ENCODE measurements at regions not wholly inside any gene's neighbourhood (a gene's known extent, or its start where the extent isn't known, plus 50 kb on each side); places are given as distances from the start of the nearest gene placed in this dataset.
"Not testable (repeated sequence)": the region's sequence is repeated elsewhere in the genome, so short reads cannot be mapped to it uniquely, and the experiment has no call there.

DNA sequence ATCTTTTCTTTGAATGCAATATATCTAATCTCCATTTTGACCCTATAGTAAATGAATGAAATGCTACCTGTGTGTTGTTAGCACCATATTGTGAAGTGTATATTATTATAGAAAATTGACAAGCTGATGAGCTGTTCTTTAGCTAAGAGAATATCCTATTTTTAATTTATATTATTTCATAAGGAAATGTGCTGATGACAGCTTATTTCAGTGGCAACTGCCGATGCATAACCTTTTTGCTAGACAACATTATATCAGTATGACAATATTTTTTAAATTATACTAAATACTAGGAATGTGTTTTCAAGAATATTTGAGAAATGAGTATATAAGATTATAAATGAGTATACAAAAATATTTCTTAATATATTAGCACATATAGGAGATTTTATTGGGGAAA lies 573.1 kb downstream of the ZNF608 start:
- Mint-ChIP-seq H3K4me1 (ENCODE audit: low read depth) (no peaks in the 10 kb centered on the region), H3K4me3 (no peak overlapping the region), H3K27ac (no peak overlapping the region), H3K9me3 (peaks cover 25% of the 10 kb centered on the region), H3K27me3 (no peaks in the 10 kb centered on the region), H3K36me3 (ENCODE audit: low read depth) (no peaks in the 10 kb centered on the region)
- no peak for DNase-seq

DNA sequence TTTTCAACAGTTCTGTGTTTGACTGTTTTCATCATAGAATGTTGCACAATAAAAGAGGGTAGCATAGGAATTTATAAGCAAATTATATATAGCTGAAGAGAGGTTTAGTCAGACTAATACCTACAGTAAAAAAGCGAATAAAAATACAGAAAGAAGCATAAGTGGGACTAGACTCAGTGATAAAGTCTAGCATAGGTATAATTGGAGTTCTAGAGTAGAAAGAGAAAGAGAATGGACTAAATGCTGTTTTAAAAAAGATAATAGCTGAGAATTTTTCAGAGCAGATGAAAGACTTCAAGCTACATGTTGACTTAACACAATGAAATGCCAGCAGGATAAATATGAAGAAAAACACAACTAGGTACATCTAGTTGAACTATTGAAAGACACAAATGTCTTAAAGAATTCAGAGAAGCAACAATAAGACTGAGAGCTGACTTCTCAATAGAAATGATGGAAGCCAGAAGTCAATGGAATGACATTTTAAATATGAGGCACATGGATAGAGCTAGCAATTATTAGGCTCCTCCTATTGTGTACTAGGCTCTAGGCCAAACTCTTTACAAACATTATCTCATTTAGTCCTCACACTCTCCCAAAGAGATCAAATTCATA lies 573.9 kb downstream of the ZNF608 start:
- no peak overlapping the region for H3K4me3 Mint-ChIP-seq
- peaks cover 26% of the 10 kb centered on the region for H3K9me3 Mint-ChIP-seq
- H3K4me1 Mint-ChIP-seq (ENCODE audit: low read depth), result no peaks in the 10 kb centered on the region
- no peak overlapping the region for H3K27ac Mint-ChIP-seq
- H3K27me3 Mint-ChIP-seq, result no peaks in the 10 kb centered on the region
- H3K36me3 Mint-ChIP-seq (ENCODE audit: low read depth), result no peaks in the 10 kb centered on the region
- DNase-seq, result no peak

DNA sequence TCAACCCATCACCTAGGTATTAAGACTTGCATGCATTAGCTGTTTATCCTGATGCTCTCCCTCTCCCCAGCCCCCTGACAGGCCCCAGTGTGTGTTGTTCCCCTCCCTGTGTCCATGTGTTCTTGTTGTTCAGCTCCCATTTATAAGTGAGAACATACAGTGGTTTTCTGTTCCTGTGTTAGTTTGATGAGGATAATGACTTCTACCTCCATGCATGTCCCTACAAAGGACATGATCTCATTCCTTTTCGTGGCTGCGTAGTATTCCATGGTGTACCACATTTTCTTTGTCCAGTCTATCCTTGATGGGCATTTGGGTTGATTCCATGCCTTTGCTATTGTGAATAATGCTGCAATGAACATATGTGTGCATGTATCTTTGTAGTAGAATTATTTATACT lies 578.3 kb downstream of the ZNF608 start:
- not testable (repeated sequence) for H3K27me3 Mint-ChIP-seq; H3K4me3 Mint-ChIP-seq; DNase-seq; H3K27ac Mint-ChIP-seq; H3K36me3 Mint-ChIP-seq (ENCODE audit: low read depth); H3K4me1 Mint-ChIP-seq (ENCODE audit: low read depth)
- H3K9me3 Mint-ChIP-seq, result peaks cover 21% of the 10 kb centered on the region

DNA sequence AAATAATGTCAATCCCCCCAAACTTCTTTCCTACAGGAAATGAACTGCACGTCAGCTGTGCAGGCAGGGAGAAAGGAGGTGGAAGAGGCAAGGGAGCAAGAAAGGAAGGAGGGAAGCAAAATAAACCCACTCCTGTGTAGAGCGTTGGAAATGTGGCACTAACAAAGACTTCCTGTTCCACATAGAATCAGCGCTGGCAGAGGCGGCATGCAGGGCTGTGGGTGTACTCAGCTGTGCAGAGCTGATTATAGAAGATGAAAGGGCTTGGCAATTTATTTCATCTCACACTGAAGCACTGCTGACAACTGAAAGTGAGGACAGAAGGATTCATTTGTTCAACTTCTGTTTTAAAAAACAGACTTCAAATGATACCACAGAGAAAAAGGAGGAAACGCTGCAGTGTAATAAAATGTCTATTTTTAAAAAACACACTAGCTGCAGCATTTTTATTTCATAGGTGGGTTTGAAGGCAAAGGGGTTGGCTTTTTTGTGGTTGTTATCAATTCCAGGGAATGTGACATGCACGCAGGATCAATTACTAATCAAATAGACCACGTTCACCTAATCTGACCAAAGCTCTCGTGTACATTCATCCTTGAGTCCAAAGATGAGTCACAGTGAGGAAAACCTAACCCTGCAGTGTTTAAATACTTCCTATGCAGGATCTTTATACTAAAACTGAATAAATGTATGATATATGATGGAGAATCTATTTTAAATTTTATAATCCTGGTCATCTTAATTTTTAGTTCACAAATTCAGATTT lies 583.5 kb downstream of the ZNF608 start:
- no peak overlapping the region for H3K27ac Mint-ChIP-seq
- H3K36me3 Mint-ChIP-seq (ENCODE audit: low read depth), result no peaks in the 10 kb centered on the region
- no peak overlapping the region for H3K4me3 Mint-ChIP-seq
- no peaks in the 10 kb centered on the region for H3K27me3 Mint-ChIP-seq
- DNase-seq, result no peak
- H3K9me3 Mint-ChIP-seq, result peaks cover 1% of the 10 kb centered on the region
- peaks cover 8% of the 10 kb centered on the region for H3K4me1 Mint-ChIP-seq (ENCODE audit: low read depth)

DNA sequence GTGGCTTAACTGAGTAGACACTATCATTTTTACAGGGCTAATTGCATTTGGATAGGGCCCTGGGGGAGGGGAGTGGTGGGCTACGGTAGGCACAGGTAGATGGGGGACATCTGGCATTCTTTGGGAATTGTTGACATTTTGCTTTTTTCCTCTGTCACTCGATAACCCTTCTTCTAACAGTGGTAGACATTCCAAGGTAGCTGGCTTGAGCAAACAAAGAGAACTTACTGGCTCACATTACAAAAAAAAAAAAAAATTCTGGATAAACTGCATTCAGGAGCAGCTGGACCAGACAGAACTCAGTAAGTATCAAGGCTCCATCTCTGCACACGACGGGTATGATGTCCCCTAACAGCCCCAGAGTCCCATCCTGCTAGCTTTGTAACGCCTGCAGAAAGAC lies 585.2 kb downstream of the ZNF608 start:
- H3K27ac Mint-ChIP-seq, result no peak overlapping the region
- H3K9me3 Mint-ChIP-seq, result no peaks in the 10 kb centered on the region
- no peaks in the 10 kb centered on the region for H3K36me3 Mint-ChIP-seq (ENCODE audit: low read depth)
- no peaks in the 10 kb centered on the region for H3K27me3 Mint-ChIP-seq
- peaks cover 8% of the 10 kb centered on the region for H3K4me1 Mint-ChIP-seq (ENCODE audit: low read depth)
- no peak overlapping the region for H3K4me3 Mint-ChIP-seq
- DNase-seq, result no peak

DNA sequence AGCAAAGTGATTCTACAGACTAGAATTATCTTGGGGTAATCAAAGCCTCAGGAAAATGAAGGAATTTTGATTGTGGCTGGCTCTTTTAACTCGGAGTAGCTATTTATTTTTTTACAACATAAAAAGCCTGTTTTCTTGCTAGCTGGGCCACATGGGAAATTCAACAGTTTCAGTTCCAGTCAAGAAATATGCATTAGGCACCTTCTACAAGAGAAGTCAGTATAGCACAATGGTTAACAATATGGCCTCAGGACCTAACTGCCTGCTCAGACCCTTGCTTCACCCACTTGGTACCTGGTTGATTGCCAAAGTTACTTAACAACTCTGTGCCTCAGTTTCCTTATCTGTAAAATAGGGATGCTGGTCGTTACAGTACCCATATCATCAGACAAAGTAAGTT lies 586.2 kb downstream of the ZNF608 start:
- no peak overlapping the region for H3K4me3 Mint-ChIP-seq
- no peak for DNase-seq
- no peaks in the 10 kb centered on the region for H3K27me3 Mint-ChIP-seq
- H3K9me3 Mint-ChIP-seq, result peaks cover 5% of the 10 kb centered on the region
- H3K27ac Mint-ChIP-seq, result no peak overlapping the region
- H3K36me3 Mint-ChIP-seq (ENCODE audit: low read depth), result no peaks in the 10 kb centered on the region
- peaks cover 8% of the 10 kb centered on the region for H3K4me1 Mint-ChIP-seq (ENCODE audit: low read depth)

DNA sequence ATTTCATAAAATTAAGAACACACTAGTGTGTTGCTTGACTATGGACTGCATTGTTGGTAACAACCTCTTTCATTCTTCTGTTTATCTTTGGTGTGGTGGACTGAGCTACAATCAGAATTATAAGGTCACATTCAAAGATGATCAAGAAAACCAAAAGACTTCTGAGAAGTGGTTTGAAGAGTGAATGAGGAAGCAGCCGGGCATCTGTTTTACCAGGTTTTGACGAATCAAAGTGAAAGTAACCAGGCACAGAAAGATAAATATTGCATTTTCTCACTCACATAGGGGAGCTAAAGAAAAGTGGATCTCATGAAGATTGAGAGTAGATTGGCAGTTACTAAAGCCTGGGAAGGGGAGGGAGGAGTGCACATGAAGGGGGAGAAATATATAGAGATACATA lies 589.1 kb downstream of the ZNF608 start:
- Mint-ChIP-seq H3K9me3 (peaks cover 10% of the 10 kb centered on the region), H3K4me3 (no peak overlapping the region), H3K4me1 (ENCODE audit: low read depth) (no peaks in the 10 kb centered on the region), H3K27me3 (no peaks in the 10 kb centered on the region), H3K27ac (no peak overlapping the region), H3K36me3 (ENCODE audit: low read depth) (no peaks in the 10 kb centered on the region)
- no peak for DNase-seq

DNA sequence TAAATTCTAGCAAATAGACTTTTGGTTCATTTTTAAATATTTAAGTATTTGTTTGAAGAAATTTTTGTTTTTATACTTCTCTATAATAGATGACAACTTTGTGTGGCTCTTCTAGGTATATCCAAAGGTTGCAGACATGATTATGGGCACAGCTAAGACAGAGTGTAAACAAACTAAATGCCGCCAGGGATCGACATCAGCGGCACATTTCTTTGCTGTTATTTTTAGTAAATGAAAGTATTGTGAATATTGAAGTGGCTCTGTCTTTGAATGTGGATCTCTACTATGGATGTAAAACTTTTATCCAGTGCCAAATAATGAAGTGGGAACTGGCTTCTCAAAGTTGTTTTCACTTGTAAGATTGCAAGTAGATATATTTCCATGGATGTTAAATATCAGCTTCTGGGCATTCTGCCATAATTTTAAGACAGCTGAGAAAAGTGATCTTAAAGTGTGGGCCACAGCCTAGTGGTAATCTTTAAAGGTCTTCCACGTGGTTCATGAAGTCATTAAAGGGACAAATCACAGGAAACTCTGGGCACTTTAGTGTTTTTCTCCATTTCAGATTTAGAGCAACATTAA lies 589.9 kb downstream of the ZNF608 start:
- peaks cover 16% of the 10 kb centered on the region for H3K9me3 Mint-ChIP-seq
- no peaks in the 10 kb centered on the region for H3K36me3 Mint-ChIP-seq (ENCODE audit: low read depth)
- H3K27me3 Mint-ChIP-seq, result no peaks in the 10 kb centered on the region
- no peaks in the 10 kb centered on the region for H3K4me1 Mint-ChIP-seq (ENCODE audit: low read depth)
- no peak for DNase-seq
- H3K27ac Mint-ChIP-seq, result no peak overlapping the region
- H3K4me3 Mint-ChIP-seq, result no peak overlapping the region

DNA sequence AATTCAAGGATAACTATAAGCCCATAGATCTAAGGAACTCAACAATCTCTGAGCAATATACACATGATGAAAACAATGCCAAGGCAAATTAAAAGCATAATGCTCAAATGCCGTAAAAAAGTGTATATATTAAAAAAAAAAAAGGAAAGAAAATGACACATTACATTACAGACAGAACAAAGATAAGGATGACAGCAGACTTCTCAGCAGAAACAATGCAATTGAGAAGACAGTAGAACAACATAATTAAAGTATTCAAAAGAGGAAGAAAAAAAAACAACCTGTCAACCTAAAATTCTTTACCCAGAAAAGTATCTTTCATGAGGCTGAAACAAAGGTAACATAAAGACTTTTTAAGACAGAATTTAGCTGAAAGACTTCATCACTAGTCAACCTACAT lies 591.7 kb downstream of the ZNF608 start:
- no peak overlapping the region for H3K4me3 Mint-ChIP-seq
- no peak overlapping the region for H3K27ac Mint-ChIP-seq
- no peaks in the 10 kb centered on the region for H3K36me3 Mint-ChIP-seq (ENCODE audit: low read depth)
- H3K27me3 Mint-ChIP-seq, result no peaks in the 10 kb centered on the region
- no peaks in the 10 kb centered on the region for H3K4me1 Mint-ChIP-seq (ENCODE audit: low read depth)
- H3K9me3 Mint-ChIP-seq, result peaks cover 20% of the 10 kb centered on the region
- DNase-seq, result no peak

DNA sequence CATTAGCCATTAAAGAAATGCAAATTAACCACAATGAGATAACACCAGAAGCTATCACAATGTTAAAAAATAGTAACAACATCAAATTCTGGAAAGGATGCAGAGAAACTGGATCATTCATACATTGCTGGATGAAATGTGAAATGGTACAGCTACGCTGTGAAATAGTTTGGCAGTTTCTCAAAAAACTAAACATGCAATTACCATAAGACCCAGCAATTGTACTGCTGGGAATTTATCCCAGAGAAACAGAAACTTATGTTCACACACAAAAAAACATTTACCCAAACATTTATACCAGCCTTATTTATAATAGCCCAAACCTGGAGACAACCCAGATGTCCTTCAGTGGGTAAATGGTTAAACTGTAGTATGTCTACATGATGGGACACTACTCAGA lies 592.9 kb downstream of the ZNF608 start:
- H3K9me3 Mint-ChIP-seq, result peaks cover 20% of the 10 kb centered on the region

DNA sequence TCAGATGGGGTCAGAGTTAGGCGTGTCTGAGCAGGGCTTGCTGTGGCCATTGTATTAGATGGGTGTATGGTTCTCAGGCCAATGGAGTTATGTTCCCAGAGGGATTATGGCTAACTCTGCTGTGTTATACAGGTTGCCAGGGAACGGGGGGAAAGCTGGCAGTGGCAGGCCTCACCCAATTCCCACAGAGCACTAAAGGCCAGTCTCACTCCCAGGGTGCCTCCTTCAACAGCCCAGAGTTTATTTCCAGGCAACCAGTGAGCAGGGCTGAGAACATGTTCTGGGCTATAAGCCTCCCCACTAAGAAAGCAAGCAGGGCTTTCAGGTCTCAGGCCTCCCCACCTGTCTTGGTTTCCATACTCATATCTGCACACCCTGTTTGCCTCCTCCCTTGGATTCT lies 597.9 kb downstream of the ZNF608 start:
- peaks cover 10% of the 10 kb centered on the region for H3K9me3 Mint-ChIP-seq
- no peak overlapping the region for H3K4me3 Mint-ChIP-seq
- H3K4me1 Mint-ChIP-seq (ENCODE audit: low read depth), result no peaks in the 10 kb centered on the region
- no peak overlapping the region for H3K27ac Mint-ChIP-seq
- no peaks in the 10 kb centered on the region for H3K36me3 Mint-ChIP-seq (ENCODE audit: low read depth)
- no peak for DNase-seq
- H3K27me3 Mint-ChIP-seq, result no peaks in the 10 kb centered on the region

More for the DNA sequence above, 592.9 kb downstream of the ZNF608 start:
- H3K36me3 Mint-ChIP-seq (ENCODE audit: low read depth), result no peaks in the 10 kb centered on the region
- no peak overlapping the region for H3K4me3 Mint-ChIP-seq
- no peaks in the 10 kb centered on the region for H3K27me3 Mint-ChIP-seq
- no peak overlapping the region for H3K27ac Mint-ChIP-seq
- H3K4me1 Mint-ChIP-seq (ENCODE audit: low read depth), result no peaks in the 10 kb centered on the region
- DNase-seq, result no peak

DNA sequence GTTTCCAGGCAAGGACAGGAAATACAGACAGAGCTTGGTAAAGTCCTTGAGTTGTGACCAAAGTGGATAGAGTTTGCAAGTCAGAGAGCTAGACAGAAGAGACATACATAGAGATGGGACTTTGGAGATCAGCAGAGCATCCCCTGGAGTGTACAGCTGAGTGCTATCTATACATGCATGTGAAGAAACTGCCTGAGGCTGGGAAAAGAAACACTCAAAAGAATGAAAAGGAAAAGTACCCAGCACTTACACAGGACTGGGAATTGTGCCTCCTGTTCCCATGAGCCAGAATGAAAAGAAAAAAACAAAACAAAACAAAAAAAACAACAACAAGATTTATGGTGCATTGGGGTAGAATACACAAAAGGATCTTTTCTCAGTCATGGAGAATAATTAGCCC lies 606.4 kb downstream of the ZNF608 start:
- Mint-ChIP-seq H3K36me3 (ENCODE audit: low read depth) (no peaks in the 10 kb centered on the region), H3K27ac (no peak overlapping the region)

DNA sequence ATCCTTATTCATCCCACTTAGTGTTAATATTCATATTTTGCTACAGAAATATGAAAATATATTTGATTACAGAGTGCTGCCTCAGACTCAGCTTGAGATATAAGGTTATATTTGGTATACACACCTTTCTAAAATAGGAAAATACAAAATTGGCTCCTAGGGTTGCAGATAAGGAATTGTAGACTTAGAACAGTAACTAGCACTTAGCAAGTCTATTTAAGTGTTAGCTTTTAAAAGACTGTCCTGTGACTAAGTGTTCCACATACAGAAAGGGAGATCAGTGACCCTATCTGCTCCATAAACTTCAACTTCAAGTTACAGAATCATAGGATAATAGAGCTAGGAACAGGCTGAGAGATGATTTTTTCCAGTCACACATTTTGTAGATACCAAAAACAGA lies 607.0 kb downstream of the ZNF608 start:
- Mint-ChIP-seq H3K4me3 (no peak overlapping the region), H3K27me3 (no peaks in the 10 kb centered on the region), H3K36me3 (ENCODE audit: low read depth) (no peaks in the 10 kb centered on the region), H3K27ac (no peak overlapping the region), H3K4me1 (ENCODE audit: low read depth) (no peaks in the 10 kb centered on the region), H3K9me3 (peaks cover 10% of the 10 kb centered on the region)
- DNase-seq, result no peak

More for the DNA sequence above, 606.4 kb downstream of the ZNF608 start:
- H3K9me3 Mint-ChIP-seq, result peaks cover 10% of the 10 kb centered on the region
- no peak for DNase-seq
- no peaks in the 10 kb centered on the region for H3K4me1 Mint-ChIP-seq (ENCODE audit: low read depth)
- no peak overlapping the region for H3K4me3 Mint-ChIP-seq
- no peaks in the 10 kb centered on the region for H3K27me3 Mint-ChIP-seq

DNA sequence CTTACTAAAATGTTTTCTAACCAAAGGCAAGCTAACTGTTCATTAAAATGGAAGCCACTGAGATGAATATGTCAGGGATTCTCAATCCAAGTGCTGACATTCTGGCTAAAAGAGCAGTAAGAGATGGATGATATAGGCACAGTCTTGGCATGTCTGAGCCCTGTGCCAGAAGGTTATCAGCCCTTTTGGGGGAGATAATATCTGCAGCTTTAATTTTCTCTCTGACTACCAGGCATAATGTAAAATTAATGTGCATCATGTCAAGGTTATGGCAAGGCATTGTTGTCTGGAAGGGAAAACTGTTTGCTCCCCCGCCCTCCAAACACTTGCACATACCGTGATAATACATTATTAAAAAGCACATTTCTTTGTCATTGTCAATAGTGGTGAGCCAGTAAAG lies 609.8 kb downstream of the ZNF608 start:
- Mint-ChIP-seq H3K4me3 (no peak overlapping the region), H3K27ac (no peak overlapping the region), H3K9me3 (peaks cover 6% of the 10 kb centered on the region), H3K36me3 (ENCODE audit: low read depth) (no peaks in the 10 kb centered on the region), H3K4me1 (ENCODE audit: low read depth) (no peaks in the 10 kb centered on the region), H3K27me3 (no peaks in the 10 kb centered on the region)
- no peak for DNase-seq

DNA sequence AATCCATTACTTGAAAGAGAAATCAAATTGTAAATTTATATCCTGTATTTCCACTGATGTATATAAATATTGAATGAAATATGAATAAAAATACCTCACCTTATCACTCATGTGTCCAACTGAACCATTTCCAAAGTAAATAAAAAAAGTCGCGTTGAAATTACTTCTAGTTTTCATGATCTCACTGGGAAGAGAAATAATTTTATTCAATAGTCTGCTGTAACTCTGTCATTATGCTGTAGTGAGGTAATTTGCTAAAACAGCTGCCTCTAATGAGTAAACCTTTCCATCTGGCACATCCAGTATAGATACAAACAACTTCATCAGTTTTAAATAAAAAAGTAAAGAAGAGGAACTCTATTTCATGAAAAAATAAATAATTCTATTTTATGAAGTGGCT lies 611.5 kb downstream of the ZNF608 start:
- Mint-ChIP-seq H3K36me3 (ENCODE audit: low read depth) (no peaks in the 10 kb centered on the region), H3K4me3 (no peak overlapping the region), H3K27ac (no peak overlapping the region), H3K9me3 (peaks cover 4% of the 10 kb centered on the region), H3K27me3 (no peaks in the 10 kb centered on the region), H3K4me1 (ENCODE audit: low read depth) (no peaks in the 10 kb centered on the region)
- no peak for DNase-seq
